ENCODE measurements at regions not wholly inside any gene's neighbourhood (a gene's known extent, or its start where the extent isn't known, plus 50 kb on each side); places are given as distances from the start of the nearest gene placed in this dataset.
"Not testable (repeated sequence)": the region's sequence is repeated elsewhere in the genome, so short reads cannot be mapped to it uniquely, and the experiment has no call there.

DNA sequence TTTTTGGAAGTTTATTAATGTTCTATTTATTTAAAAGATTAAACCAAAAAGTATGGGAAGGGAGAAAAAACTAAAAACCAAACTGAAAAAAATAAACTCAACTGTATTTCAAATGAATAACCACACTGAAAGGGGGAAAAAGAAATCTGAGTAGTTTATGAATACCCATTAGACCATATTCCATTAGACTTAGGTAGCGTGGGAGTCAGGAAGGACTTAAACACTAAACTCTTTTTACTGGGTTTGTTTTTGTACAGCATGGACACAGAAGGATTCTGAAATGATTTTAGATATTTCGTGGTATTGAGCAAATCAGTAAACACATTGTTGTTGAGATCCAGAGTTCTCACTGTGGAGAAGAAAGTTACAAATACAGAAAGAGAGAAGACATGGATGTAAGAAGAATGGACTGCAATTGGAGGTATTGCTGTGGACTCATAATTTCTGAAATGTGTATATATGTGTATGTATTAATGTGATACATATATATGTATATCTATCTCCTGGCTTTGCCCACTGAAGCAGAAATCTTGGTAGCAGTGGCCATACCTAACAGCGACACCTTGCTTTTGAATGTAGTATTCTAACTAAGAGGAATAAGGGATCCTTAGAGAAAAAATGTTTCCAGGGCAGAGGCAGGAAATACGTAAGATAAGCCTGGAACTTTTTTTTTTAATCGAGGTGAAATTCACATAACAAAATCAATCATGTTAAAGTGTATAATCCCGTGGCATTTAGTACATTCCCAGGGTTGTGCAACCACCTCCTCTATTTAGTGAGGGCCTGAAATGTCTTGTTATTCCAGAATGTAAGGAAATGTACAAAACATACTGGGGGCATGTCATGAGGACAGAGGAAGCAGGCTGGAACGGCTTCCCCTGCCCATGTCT, 228.8 kb downstream of the SMARCA2 start:
- DNase-seq (ENCODE audit: low spot score) = no peak

DNA sequence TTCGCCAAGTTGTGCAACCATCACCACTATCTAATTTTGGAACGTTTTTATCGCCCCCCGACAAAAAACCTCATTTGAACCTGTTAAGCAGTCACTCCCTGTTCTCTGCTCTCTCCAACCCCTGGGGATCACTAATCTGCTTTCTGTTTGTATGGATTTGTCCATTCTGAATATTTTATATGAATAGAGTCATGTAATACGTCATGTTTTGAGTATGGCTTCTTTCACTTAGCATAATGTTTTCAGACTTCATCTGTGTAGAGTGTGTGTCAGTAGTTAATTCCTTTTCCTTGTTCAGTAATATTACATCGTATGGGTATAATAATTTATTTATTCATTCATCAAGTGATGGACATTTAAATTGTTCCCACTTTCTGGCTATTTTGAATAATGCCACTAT, 232.2 kb downstream of the SMARCA2 start:
- no peak for DNase-seq (ENCODE audit: low spot score)

DNA sequence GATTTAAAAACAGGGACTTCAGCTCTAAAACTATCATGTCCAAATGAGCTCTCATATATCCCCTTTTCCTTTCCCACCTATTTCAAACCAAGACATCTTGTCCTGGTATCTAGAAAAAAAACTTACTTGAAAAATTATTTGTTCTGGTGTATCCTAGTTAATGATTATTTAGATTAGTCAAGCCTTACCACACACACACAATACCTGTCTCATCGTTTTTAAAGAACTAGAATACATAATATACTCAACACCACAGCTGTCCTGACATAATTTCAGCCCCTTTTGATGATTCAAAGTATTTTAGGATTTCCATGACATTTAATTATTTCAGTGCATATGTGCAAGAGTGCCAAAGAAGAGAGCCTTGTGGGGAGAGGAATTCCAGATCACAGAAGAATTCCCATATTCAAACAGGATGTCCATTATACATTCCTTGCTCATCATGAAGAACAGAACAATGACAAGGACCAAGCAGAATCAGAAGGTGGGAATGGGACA, 233.7 kb downstream of the SMARCA2 start:
- no peak for DNase-seq (ENCODE audit: low spot score)

DNA sequence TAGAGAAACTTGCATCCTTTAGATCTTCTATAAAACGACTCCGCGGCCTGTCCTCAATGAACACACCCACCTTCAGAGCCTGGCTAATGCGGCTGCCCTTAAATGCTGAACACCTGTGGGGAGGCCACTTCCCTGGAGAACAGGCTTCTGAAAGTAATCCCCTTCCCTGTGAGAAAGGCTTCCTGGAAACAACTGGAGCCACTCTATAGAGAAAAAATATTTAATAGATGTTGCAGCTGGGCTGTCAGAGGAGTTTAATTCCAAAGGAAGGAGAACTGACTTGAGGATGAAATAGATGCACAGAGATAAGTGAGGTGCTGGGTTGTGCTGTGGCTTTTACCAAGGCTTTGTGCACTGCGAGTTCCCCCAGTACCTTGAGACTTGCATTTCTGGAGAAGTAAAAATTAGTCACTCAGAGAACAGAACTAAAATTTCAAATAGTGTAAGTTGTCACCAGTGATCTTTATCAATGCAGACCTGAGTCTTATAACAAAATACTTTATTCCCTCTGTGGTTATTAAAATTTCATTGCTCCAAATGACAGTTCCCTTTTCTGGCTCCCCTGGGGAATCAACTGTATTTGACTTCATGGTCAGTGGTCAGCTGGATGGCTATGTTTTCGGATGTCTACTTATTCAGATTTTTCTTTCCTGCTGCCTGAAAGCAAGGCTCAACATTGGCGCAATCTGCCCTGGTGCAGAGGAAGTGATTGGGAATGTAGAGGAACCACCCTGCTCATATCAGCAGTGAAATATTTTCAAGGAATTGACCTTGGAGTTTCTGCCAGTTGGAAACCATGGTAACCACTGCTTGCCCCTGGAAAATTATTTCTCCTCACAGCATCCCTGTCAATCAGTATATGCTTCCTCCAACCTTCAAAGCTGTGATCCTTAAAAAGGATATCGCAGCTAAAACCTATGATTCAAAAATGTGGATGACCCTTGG, 238.8 kb downstream of the SMARCA2 start:
- no peak for DNase-seq (ENCODE audit: low spot score)

DNA sequence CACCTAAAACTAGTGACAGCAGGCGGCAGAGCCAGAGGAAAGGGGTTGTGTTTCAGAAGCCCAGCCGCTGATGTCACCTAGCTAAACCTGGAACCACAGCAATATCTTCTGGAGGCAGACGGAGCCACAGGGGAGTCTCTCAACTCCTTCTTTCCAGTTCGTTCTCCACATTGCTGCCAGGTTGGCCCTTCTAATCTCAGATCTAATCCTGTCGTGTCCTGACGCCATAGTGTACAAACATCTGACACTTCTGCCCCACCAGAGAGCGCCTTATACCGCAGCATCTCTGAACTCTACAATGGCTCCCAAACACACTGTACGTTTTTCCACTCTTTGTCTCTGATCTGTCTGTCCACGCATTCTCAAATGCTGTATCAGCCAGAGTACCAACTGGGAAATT, 240.0 kb downstream of the SMARCA2 start:
- no peak for DNase-seq (ENCODE audit: low spot score)

DNA sequence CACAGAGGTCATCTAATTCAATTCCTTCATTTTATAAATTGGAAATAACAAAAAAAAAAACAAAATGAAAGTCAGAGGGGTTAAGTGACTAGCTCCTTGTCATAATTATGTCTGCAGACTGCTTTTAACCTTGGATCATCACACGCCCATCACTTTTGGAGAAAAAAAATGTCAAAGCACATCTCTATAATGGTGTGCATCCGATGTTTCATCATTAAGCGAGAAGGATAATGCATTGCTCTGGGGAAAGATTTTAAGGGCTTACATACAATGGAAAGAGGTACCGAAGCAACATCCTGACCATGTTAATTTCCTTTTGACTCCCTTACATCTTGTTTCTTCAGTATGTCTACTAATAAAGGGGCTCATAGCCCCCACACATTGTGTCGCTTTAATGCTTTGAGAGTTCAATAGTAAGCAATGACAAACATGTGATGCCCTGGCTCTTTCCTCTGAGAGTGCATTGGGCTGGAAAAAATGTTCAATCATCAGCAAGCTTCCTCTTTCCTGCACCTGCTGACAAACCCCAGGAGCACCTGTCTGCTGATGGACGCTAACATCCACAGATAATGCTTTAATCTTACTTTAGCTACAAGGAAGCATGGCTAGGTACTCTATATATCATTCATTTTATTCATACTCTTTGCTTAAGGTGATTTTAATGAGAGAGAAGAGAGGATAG, 242.2 kb downstream of the SMARCA2 start:
- DNase-seq (ENCODE audit: low spot score) = no peak

DNA sequence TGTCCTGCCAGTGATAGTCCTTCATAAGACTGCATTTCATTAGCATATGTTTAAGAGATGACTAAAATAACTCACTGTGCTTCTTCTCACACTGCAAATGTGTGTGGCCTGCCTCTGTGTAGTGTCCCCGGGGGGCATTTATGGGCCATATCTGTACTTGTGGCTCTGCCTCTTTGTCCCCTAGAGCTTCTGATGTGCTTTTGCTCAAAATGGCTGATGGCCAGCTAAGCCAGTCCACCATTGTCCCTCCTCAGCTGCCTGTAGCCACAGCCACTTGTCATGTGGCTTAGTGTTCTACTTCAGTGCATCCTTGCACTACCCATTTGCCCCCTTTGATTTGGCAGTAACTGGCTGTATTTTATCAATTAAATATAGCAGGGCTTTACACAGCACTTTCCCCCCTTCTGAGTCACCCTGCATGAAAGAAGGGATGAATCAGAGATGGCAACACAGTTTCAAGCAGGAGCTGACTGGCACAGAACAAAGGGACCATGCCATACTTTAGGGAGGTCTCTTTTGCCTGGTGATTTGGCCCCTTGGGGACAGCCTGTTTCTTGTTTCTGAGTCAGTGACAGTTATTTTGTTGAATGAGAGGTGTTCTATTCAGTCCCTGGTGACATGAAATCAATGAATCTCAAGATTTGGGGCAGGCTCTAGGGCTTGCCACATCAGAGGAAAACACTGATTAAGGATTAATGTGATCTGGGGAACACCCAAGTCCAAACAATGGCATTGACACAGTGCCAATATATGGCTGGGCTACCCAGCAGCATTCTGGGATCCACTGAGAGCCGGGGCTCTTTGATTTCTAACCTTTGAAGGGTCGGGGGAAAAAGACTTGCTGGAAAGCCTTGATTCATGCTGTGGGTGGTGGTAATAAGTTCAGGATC, 245.5 kb downstream of the SMARCA2 start:
- no peak for DNase-seq (ENCODE audit: low spot score)

DNA sequence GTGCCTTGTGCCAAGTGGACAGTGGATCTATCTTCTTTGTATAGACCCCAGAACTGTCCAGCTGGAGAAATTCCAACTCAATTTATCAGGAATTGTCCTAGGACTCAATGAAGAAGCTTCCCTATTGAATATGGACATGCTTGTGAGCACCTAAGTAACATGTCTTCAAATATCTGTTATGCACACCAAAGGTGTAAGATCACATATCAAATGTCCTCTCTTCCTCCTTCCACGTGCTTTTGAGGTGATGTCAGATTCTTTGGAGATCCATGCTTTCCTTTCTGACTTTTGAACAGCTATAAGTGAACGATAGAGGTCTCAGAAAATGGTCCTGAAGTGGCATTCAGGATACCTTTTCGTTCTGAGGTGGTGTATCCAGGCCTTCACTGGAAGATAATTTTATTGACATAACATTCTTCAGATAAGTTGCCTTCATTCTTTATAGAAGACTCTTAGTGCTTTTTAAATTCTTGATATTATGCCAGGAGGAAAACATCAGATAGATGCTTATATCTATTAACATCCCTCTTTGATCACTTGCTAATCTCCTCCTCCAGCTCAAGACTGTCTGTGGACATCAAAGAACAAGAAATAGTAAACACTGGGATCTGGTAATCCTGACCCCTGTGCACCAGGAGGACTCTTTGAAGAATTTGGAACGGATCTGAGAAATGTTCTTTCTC, 246.4 kb downstream of the SMARCA2 start:
- no peak for DNase-seq (ENCODE audit: low spot score)

DNA sequence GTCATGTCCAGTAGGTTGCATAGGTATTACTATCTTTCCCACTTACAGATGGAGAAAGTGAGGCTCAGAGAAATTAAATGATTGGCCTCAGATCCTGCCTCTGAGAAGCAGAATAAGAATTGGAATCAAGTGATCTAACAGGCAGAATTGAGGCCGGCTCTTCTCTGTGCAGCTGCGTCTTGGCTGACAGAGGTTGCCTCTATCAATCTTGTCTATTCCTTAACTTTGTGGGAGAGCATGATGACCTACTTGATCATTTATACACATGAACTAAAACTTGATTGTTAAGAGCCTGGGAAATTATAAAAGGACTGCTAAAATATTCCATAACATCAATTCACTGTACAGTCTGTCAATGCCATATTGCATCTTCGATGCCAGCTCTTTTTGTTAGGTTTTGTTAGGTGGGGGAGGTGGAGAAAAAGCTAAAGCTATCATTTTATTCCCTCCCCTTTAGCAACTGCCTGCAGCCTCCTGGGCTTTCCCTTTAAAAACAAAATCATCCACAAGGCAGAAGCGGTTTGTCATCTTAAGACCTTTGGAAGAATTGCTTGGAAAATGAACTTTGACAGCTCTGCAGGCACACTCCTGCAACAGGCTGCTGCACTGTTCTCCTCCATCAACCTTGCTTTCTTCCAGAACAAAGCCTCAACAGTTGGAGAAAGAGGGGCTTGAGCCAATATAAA, 247.4 kb downstream of the SMARCA2 start:
- DNase-seq (ENCODE audit: low spot score) = no peak

DNA sequence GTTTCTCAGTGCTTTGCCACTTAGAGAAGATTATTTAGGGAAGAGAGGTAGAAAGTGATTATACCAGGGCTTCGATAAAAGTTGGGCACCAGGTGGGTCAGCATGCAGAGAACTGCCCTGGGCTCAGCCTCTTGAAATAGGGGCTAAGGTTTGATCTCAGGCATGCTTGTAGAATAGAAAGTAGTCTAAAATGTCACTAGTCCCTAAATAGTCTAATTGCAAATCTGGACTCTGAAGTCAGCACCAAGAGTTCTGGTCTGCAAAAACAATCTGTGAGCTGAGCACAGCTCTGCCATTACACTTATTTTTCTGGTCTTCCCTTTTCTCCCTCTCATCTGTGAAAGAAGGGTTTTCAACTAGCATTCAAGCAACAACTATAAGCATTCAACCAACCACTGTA, 248.0 kb downstream of the SMARCA2 start:
- DNase-seq (ENCODE audit: low spot score) = no peak

DNA sequence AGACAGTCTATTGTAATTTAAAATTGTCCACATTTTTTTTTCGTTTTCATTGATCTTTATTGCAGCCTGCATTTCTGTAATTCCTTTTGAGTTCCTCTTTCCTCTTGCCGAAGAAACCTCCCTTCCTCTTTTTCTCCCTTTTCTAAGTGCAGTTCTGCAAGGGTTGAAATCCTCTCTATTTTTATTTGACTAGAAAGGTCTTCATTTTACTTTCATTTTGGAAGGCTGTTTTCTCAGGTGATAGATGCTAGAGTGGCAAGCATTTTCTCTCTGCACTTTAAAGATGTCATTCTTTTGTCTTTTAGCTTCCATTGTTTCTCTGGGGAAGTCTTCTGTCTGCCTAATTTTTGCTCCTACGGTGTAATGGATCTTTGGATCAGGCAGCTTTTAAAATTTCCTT, 248.5 kb downstream of the SMARCA2 start:
- no peak for DNase-seq (ENCODE audit: low spot score)

DNA sequence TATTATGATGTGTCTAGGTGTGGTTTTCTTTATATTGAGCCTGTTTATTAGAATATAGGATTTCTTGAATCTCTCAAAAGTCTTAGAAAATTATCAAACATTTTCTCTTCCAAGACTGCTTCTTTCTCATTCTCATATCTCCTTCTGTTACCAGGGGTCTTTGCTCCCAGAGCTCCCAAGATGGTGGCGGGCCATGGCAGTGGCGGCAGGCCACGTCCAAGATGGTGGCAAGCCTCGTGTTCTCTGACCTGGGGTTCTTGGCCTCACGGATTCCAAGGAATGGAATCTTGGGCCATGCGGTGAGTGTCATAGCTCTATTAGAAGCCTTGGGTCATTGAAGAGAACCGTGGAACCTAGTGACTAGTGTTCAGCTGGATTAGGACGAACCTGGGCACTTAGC, 248.9 kb downstream of the SMARCA2 start:
- no peak for DNase-seq (ENCODE audit: low spot score)

DNA sequence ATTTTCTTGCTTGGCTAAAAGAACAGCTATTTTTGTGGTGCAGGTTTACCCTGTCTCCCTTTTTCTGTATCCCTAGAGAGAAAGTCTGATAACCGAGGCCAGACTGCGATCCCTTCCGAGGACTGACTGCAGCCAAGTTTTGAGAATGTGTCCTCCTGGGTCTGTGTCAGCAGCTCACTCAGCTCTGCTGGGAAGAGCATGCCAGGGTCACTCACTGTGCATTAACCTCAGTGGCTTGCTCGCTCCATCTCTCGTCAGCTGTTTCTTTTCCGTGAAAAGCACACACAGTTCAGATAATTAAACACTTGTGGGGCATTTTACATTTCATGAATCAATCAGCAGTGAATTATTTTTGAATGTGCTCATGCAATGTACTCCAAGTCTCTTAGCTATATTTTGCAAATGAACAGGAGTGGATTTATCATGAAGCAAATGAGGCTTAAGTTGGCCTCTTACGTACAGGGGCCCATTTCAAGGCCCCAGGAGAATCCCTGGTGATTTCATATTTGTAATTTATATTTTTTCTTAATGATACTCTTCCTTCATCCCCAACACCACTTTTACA, 252.1 kb downstream of the SMARCA2 start:
- DNase-seq (ENCODE audit: low spot score) = no peak

DNA sequence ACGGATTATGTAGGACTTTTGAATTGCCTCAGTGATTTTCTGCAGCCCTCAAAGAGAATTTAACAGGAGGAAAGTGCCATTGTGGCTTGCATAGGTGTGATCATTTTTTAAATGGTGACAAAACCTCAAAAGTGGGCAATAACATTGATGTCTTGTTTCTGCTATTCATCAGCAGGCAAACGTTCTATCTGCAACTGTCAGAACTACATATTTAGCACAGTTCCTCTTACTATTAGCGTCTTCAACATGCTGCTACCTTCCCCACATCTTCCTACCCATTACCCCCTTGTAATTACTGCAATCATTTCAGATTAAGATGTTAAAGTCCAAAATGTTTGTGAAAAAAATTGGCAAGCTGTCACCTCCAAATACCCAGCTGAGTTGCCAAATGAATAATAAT, 254.6 kb downstream of the SMARCA2 start:
- DNase-seq (ENCODE audit: low spot score) = no peak

DNA sequence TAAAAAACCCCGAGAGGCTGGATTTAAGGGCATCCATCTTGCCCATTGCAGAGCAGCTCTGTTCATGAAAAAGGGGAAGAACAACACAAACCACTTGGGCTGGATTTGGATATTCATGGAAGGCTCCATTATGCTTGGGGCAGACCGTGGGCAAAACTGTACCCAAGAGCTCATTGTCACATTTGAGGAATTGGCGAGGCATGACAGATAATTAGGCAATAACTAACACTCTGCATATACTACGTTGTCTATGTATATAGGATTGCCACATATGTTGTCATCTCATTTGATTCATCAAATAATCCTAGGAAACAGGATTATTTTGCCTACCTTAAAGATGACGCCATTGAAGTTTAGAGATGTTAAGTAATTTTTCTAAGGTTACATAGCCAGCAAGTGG, 255.4 kb downstream of the SMARCA2 start:
- DNase-seq (ENCODE audit: low spot score) = no peak

DNA sequence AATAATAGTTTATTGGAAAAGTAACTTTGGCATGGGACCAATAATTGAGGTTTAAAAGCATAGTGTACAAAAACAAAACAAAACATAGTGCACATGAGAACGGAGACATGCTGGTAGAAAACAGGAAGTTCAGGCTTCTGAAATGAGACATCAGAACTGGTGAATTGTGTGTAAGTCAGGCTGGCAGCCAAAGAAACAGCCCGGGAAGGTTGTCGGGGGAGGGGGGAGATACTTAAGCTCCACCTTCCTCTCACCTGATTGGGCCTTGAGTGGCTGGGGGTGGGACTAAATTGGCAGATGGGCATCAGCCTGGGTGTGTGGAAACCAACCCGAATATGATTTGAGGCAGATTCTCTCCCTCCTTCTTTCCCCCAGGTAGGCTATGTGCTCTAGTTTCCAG, 256.3 kb downstream of the SMARCA2 start:
- DNase-seq (ENCODE audit: low spot score) = peak; percentile 16

DNA sequence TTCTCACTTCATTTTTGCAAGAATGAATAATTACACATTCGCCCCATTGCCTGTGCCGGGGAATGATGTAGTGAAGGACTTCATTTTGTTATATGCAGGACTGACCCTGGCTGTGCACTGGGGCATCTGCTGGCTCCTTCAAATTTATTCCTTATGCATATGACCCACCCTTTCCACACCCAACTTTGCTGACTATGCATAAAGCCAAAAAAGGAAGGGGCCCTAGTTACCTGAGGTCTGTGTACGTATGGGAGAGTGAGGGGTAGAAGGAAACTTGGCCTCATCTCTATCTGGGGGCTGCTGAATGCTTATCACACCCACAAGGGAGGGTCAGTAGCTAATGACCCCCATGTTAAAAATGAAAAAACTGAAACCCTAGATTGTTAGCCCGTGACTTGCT, 259.6 kb downstream of the SMARCA2 start:
- no peak for DNase-seq (ENCODE audit: low spot score)

DNA sequence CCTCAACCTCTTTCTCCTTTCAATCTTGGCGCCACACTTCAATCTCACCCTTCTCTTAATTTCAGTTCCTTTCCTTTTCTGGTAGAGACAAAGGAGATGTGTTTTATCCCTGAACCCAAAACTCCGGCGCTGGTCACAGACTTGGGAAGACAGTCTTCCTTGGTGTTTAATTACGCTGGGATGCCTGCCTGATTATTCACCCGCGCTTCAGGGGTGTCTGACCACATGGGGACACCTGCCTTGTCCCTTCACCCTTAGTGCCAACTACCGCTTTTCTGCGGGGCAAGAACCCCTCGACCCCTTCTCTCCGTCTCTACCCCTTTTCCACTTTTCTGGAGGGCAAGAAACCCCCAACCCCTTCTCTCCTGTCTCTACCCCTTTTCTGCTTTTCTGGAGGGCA, 261.1 kb downstream of the SMARCA2 start:
- no peak for DNase-seq (ENCODE audit: low spot score)

DNA sequence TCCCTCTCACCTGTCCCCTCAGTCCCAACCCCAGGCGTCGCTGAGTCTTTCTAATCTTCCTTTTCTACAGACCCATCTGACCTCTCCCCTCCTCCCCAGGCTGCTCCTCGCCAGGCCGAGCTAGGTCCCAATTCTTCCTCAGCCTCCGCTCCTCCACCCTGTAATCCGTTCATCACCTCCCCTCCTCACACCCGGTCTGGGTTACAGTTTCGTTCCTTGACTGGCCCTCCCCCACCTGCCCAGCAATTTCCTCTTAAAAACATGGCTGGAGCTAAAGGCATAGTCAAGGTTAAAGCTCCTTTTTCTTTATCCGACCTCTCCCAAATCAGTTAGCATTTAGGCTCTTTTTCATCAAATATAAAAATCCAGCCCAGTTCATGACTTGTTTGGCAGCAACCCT, 262.0 kb downstream of the SMARCA2 start:
- DNase-seq (ENCODE audit: low spot score) = not testable (repeated sequence)

DNA sequence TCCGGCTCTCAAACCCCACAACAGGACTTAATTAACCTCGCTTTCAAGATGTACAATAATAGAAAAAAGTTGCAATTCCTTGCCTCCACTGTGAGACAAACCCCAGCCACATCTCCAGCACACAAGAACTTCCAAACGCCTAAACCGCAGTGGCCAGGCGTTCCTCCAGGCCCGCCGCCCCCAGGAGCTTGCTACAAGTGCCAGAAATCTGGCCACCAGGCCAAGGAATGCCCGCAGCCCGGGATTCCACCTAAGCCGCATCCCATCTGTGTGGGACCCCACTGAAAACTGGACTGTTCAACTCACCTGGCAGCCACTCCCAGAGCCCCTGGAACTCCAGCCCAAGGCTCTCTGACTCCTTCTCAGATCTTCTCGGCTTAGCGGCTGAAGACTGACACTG, 262.5 kb downstream of the SMARCA2 start:
- DNase-seq (ENCODE audit: low spot score) = not testable (repeated sequence)
